ENCODE measurements at regions not wholly inside any gene's neighbourhood (a gene's known extent, or its start where the extent isn't known, plus 50 kb on each side); places are given as distances from the start of the nearest gene placed in this dataset.

DNA sequence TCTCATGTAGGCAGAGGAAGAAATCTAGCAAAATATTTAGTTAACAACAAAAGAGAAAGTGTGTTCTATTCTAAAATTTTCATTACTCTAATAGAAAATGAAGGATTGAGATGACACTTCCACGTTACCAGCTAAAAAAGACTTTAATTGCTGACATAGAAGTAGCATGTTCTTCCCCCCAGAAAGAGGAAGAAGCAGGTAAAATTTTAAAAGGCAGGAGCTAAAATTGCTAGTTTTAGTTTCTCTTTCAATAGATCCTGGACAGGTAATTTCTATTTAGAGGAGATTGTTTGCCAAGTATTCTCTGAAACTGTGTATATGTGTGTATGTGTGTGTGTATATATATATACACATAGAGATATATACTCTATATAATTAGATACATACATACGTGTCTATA lies 248.1 kb upstream of the FMN2 start:
- Mint-ChIP-seq H3K4me1 (no peaks in the 10 kb centered on the region), H3K27me3 (ENCODE audit: insufficient read depth, low read depth, poor library complexity) (no peaks in the 10 kb centered on the region), H3K9me3 (no peaks in the 10 kb centered on the region), H3K4me3 (no peak overlapping the region), H3K27ac (no peak overlapping the region), H3K36me3 (ENCODE audit: low read depth) (no peaks in the 10 kb centered on the region)
- H3K27ac ChIP-seq (ENCODE audit: low read depth): no peak overlapping the region
- H3K27me3 ChIP-seq (ENCODE audit: insufficient read depth): no peaks in the 10 kb centered on the region
- no peaks in the 10 kb centered on the region for H4K20me1 ChIP-seq (replicated peaks; ENCODE audit: insufficient read depth)
- no peak overlapping the region for H2AFZ ChIP-seq
- H3F3A ChIP-seq (replicated peaks; ENCODE audit: low read depth): no peaks in the 10 kb centered on the region
- DNase-seq (ENCODE audit: low spot score) (no peak), ATAC-seq (no peak)
- H3K4me1 ChIP-seq (ENCODE audit: insufficient read depth): no peaks in the 10 kb centered on the region
- H3K4me2 ChIP-seq: no peak overlapping the region
- no peaks in the 10 kb centered on the region for H3K36me3 ChIP-seq (ENCODE audit: insufficient read depth)
- TF ChIP-seq JUNB (IDR thresholded peaks at IDR 0.05; ENCODE audit: unreplicated experiment) (no peak), EZH2 (IDR thresholded peaks at IDR 0.05; ENCODE audit: low read depth, unreplicated experiment) (no peak), NANOG (IDR thresholded peaks at IDR 0.05; ENCODE audit: borderline replicate concordance) (no peak), POLR2AphosphoS5 (IDR thresholded peaks at IDR 0.05; ENCODE audit: low read depth) (no peak), EZH2phosphoT487 (IDR thresholded peaks at IDR 0.05; ENCODE audit: unreplicated experiment) (no peak), STAT1 (IDR thresholded peaks at IDR 0.05; ENCODE audit: unreplicated experiment) (no peak), ETS1 (IDR thresholded peaks at IDR 0.05) (no peak), ZNF331 (CRISPR knock-in tag; IDR thresholded peaks at IDR 0.05; ENCODE audit: low read depth) (no peak), ZNF114 (CRISPR knock-in tag; IDR thresholded peaks at IDR 0.05) (no peak), REST (IDR thresholded peaks at IDR 0.05; ENCODE audit: unreplicated experiment) (no peak), CREB1 (CRISPR knock-in tag; IDR thresholded peaks at IDR 0.05; ENCODE audit: low read depth) (no peak)
- TF ChIP-seq, protein P1, sequence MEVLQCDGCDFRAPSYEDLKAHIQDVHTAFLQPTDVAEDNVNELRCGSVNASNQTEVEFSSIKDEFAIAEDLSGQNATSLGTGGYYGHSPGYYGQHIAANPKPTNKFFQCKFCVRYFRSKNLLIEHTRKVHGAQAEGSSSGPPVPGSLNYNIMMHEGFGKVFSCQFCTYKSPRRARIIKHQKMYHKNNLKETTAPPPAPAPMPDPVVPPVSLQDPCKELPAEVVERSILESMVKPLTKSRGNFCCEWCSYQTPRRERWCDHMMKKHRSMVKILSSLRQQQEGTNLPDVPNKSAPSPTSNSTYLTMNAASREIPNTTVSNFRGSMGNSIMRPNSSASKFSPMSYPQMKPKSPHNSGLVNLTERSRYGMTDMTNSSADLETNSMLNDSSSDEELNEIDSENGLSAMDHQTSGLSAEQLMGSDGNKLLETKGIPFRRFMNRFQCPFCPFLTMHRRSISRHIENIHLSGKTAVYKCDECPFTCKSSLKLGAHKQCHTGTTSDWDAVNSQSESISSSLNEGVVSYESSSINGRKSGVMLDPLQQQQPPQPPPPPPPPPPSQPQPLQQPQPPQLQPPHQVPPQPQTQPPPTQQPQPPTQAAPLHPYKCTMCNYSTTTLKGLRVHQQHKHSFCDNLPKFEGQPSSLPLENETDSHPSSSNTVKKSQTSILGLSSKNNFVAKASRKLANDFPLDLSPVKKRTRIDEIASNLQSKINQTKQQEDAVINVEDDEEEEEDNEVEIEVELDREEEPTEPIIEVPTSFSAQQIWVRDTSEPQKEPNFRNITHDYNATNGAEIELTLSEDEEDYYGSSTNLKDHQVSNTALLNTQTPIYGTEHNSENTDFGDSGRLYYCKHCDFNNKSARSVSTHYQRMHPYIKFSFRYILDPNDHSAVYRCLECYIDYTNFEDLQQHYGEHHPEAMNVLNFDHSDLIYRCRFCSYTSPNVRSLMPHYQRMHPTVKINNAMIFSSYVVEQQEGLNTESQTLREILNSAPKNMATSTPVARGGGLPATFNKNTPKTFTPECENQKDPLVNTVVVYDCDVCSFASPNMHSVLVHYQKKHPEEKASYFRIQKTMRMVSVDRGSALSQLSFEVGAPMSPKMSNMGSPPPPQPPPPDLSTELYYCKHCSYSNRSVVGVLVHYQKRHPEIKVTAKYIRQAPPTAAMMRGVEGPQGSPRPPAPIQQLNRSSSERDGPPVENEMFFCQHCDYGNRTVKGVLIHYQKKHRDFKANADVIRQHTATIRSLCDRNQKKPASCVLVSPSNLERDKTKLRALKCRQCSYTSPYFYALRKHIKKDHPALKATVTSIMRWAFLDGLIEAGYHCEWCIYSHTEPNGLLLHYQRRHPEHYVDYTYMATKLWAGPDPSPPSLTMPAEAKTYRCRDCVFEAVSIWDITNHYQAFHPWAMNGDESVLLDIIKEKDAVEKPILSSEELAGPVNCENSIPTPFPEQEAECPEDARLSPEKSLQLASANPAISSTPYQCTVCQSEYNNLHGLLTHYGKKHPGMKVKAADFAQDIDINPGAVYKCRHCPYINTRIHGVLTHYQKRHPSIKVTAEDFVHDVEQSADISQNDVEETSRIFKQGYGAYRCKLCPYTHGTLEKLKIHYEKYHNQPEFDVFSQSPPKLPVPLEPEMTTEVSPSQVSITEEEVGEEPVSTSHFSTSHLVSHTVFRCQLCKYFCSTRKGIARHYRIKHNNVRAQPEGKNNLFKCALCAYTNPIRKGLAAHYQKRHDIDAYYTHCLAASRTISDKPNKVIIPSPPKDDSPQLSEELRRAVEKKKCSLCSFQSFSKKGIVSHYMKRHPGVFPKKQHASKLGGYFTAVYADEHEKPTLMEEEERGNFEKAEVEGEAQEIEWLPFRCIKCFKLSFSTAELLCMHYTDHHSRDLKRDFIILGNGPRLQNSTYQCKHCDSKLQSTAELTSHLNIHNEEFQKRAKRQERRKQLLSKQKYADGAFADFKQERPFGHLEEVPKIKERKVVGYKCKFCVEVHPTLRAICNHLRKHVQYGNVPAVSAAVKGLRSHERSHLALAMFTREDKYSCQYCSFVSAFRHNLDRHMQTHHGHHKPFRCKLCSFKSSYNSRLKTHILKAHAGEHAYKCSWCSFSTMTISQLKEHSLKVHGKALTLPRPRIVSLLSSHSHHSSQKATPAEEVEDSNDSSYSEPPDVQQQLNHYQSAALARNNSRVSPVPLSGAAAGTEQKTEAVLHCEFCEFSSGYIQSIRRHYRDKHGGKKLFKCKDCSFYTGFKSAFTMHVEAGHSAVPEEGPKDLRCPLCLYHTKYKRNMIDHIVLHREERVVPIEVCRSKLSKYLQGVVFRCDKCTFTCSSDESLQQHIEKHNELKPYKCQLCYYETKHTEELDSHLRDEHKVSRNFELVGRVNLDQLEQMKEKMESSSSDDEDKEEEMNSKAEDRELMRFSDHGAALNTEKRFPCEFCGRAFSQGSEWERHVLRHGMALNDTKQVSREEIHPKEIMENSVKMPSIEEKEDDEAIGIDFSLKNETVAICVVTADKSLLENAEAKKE (CRISPR knock-in tag; IDR thresholded peaks at IDR 0.05): no peak
- TF ChIP-seq, protein P2, sequence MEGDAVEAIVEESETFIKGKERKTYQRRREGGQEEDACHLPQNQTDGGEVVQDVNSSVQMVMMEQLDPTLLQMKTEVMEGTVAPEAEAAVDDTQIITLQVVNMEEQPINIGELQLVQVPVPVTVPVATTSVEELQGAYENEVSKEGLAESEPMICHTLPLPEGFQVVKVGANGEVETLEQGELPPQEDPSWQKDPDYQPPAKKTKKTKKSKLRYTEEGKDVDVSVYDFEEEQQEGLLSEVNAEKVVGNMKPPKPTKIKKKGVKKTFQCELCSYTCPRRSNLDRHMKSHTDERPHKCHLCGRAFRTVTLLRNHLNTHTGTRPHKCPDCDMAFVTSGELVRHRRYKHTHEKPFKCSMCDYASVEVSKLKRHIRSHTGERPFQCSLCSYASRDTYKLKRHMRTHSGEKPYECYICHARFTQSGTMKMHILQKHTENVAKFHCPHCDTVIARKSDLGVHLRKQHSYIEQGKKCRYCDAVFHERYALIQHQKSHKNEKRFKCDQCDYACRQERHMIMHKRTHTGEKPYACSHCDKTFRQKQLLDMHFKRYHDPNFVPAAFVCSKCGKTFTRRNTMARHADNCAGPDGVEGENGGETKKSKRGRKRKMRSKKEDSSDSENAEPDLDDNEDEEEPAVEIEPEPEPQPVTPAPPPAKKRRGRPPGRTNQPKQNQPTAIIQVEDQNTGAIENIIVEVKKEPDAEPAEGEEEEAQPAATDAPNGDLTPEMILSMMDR (conservative IDR thresholded peaks at IDR 0.05; ENCODE audit: low read depth in 2 of 2): no peak
- peaks cover 22% of the 10 kb centered on the region for H3K9me2 ChIP-seq (ENCODE audit: insufficient read depth)
- H3K79me2 ChIP-seq (replicated peaks; ENCODE audit: insufficient read depth): no peaks in the 10 kb centered on the region
- no peak overlapping the region for H3K4me3 ChIP-seq

All from GM23338 (cell line).